Natural killer cell (primary cell): ENCODE measurements at regions not wholly inside any gene's neighbourhood (a gene's known extent, or its start where the extent isn't known, plus 50 kb on each side); places are given as distances from the start of the nearest gene placed in this dataset.

ENCODE experiments used
- ATAC-seq, 3 donors: fragments of 150-1000 bp in 2 of 3; fragments of 200-7000 bp in 1 of 3; cut with Tn5 transposase; 1 replicate in 1 of 3; 2 replicates in 2 of 3; pipeline ENCODE4 v1.10.0; 2021; ENCODE audit warnings: mild to moderate bottlenecking in 2 of 3, moderate library complexity in 2 of 3
- DNase-seq, 2 donors: peaks; one replicate each; pipeline versions ENCODE4 v3.0.0 to v3.0.0-alpha.2; 2013 to 2021; ENCODE audit warnings: mixed read lengths in 1 of 2
- H3K27ac ChIP-seq: one replicate; pipeline ENCODE4 v1.5.1; 2013; ENCODE audit warnings: mild to moderate bottlenecking, low read length
- H3K27me3 ChIP-seq: one replicate; pipeline ENCODE4 v1.6.1; 2013; ENCODE audit warnings: low read length; ENCODE audit not compliant: control insufficient read depth, insufficient read depth
- H3K36me3 ChIP-seq: one replicate; pipeline ENCODE4 v1.6.1; 2013; ENCODE audit warnings: low read length; ENCODE audit not compliant: control insufficient read depth, insufficient read depth
- H3K4me1 ChIP-seq: one replicate; pipeline ENCODE4 v1.6.1; 2013; ENCODE audit warnings: low read length; ENCODE audit not compliant: control insufficient read depth, insufficient read depth
- H3K4me3 ChIP-seq: one replicate; pipeline ENCODE4 v1.5.1; 2013; ENCODE audit warnings: low read length
- H3K9me3 ChIP-seq: one replicate; pipeline ENCODE4 v1.6.1; 2013; ENCODE audit warnings: low read length; ENCODE audit not compliant: control insufficient read depth, insufficient read depth
- H3K27ac Mint-ChIP-seq, 2 donors: one replicate each; pipeline ENCODE4 v1.8.0; 2022; ENCODE audit warnings: mild to moderate bottlenecking in 2 of 2, mixed read lengths in 2 of 2, moderate library complexity in 1 of 2
- H3K27me3 Mint-ChIP-seq, 2 donors: one replicate each; pipeline ENCODE4 v1.8.0; 2022; ENCODE audit warnings: low read depth in 2 of 2, mixed read lengths in 2 of 2
- H3K36me3 Mint-ChIP-seq: one replicate; pipeline ENCODE4 v1.8.0; 2022; ENCODE audit warnings: mixed read lengths
- H3K4me1 Mint-ChIP-seq, 2 donors: one replicate each; pipeline ENCODE4 v1.8.0; 2022; ENCODE audit warnings: mixed read lengths in 2 of 2
- H3K4me3 Mint-ChIP-seq: one replicate; pipeline ENCODE4 v1.8.0; 2022; ENCODE audit warnings: mild to moderate bottlenecking, moderate library complexity, mixed read lengths
- H3K9me3 Mint-ChIP-seq, 2 donors: one replicate each; pipeline ENCODE4 v1.8.0; 2022; ENCODE audit warnings: mixed read lengths in 2 of 2
- CTCF ChIP-seq: fragments of 200-600 bp; IDR thresholded peaks from one replicate; pipeline ENCODE4 v1.8.0; 2022; ENCODE audit warnings: antibody characterized with exemption
- WGBS: methylation state at CpG from one replicate; pipeline ENCODE4 v1.1.7; 2013; ENCODE audit warnings: missing lambda C conversion rate; ENCODE audit not compliant: insufficient coverage; 5-methylcytosine and 5-hydroxymethylcytosine counted together
- intact Hi-C: fragments of 100-400 bp; cut with micrococcal nuclease; formaldehyde crosslinking; loops from one replicate; pipeline ENCODE4 v1.14.2; 2022

GRCh38 chr9:78163834-78164233, 72.0 kb upstream of the CEP78 start:
- Mint-ChIP-seq H3K9me3 (peaks cover 4 to 11% of the 10 kb centered on the region in 2 donors), H3K27ac (no peak overlapping the region), H3K4me1 (no peaks in the 10 kb centered on the region), H3K4me3 (no peak overlapping the region), H3K27me3 (no peaks in the 10 kb centered on the region), H3K36me3 (peaks cover 19% of the 10 kb centered on the region)
- Histone ChIP-seq H3K27ac (no peak overlapping the region), H3K9me3 (no peaks in the 10 kb centered on the region), H3K4me3 (no peak overlapping the region), H3K27me3 (no peaks in the 10 kb centered on the region), H3K4me1 (no peaks in the 10 kb centered on the region), H3K36me3 (no peaks in the 10 kb centered on the region)
- ATAC-seq: no peak
- intact Hi-C loops: no loop called here
- TF ChIP-seq CTCF: no peak
- WGBS: no CpG with 5 or more reads among the region's 2 CpGs
- DNase-seq: no peak

- Mint-ChIP-seq H3K4me3 (no peak overlapping the region), H3K27me3 (peaks cover 0 to 17% of the 10 kb centered on the region in 2 donors), H3K27ac (no peak overlapping the region), H3K9me3 (peaks cover 0 to under 1% of the 10 kb centered on the region in 2 donors), H3K4me1 (no peaks in the 10 kb centered on the region), H3K36me3 (peaks cover 9% of the 10 kb centered on the region)
- Histone ChIP-seq H3K4me3 (no peak overlapping the region), H3K4me1 (no peaks in the 10 kb centered on the region), H3K27ac (no peak overlapping the region), H3K36me3 (no peaks in the 10 kb centered on the region), H3K9me3 (no peaks in the 10 kb centered on the region), H3K27me3 (no peaks in the 10 kb centered on the region)
- intact Hi-C loops: no loop called here
- ATAC-seq (no peak), DNase-seq (no peak)
- no peak for TF ChIP-seq CTCF
- WGBS: 67% methylated on average over 1 of the region's 1 CpG
Observed at GRCh38 chr9:78158286-78158685, 77.6 kb upstream of the CEP78 start.

- Histone ChIP-seq H3K36me3 (no peaks in the 10 kb centered on the region), H3K27ac (no peak overlapping the region), H3K27me3 (no peaks in the 10 kb centered on the region), H3K4me1 (peaks cover 18% of the 10 kb centered on the region), H3K9me3 (peaks cover 4% of the 10 kb centered on the region), H3K4me3 (no peak overlapping the region)
- peaks cover 19 to 20% of the 10 kb centered on the region in 2 donors for H3K4me1 Mint-ChIP-seq
- H3K27ac Mint-ChIP-seq: no peak overlapping the region
- intact Hi-C loops: no loop called here
- H3K36me3 Mint-ChIP-seq: no peaks in the 10 kb centered on the region
- ATAC-seq (no peak), DNase-seq (no peak)
- H3K4me3 Mint-ChIP-seq: peak overlapping the region; percentile 68
- H3K9me3 Mint-ChIP-seq: no peaks in the 10 kb centered on the region
- H3K27me3 Mint-ChIP-seq: peaks cover 0 to 10% of the 10 kb centered on the region in 2 donors
- TF ChIP-seq CTCF: no peak
- 83% methylated on average over 20 of the region's 20 CpGs for WGBS
Observed at GRCh38 chr9:78150983-78151356, 84.9 kb upstream of the CEP78 start.

- peaks cover 19 to 20% of the 10 kb centered on the region in 2 donors for H3K4me1 Mint-ChIP-seq
- H3K27ac Mint-ChIP-seq: no peak overlapping the region
- intact Hi-C loops: no loop called here
- H3K9me3 Mint-ChIP-seq: no peaks in the 10 kb centered on the region
- peak overlapping the region; percentile 68 for H3K4me3 Mint-ChIP-seq
- H3K9me3 ChIP-seq: peaks cover 4% of the 10 kb centered on the region
- H3K27me3 ChIP-seq: no peaks in the 10 kb centered on the region
- H3K4me1 ChIP-seq: peaks cover 18% of the 10 kb centered on the region
- H3K27ac ChIP-seq: no peak overlapping the region
- H3K36me3 Mint-ChIP-seq: no peaks in the 10 kb centered on the region
- DNase-seq (no peak), ATAC-seq (peak; percentile 35 to 75 (median 36))
- no peak overlapping the region for H3K4me3 ChIP-seq
- 71% methylated on average over 24 of the region's 25 CpGs for WGBS
- no peak for TF ChIP-seq CTCF
- no peaks in the 10 kb centered on the region for H3K36me3 ChIP-seq
- peaks cover 0 to 10% of the 10 kb centered on the region in 2 donors for H3K27me3 Mint-ChIP-seq
Observed at GRCh38 chr9:78150312-78150982, 85.4 kb upstream of the CEP78 start.
